GM08714 (cell line): ENCODE measurements at regions not wholly inside any gene's neighbourhood (a gene's known extent, or its start where the extent isn't known, plus 50 kb on each side); places are given as distances from the start of the nearest gene placed in this dataset.

Experiments
- H3K4me3 ChIP-seq: fragments of 200-500 bp; sonication (Bioruptor generic); 2 replicates; pipeline ENCODE4 v1.5.1; 2014; ENCODE audit warnings: mild to moderate bottlenecking, low read length, inconsistent platforms
- ZNF274 ChIP-seq: IDR thresholded peaks from 2 replicates; pipeline ENCODE4 v1.6.1; 2012; ENCODE audit warnings: mild to moderate bottlenecking, low read depth, low read length

DNA sequence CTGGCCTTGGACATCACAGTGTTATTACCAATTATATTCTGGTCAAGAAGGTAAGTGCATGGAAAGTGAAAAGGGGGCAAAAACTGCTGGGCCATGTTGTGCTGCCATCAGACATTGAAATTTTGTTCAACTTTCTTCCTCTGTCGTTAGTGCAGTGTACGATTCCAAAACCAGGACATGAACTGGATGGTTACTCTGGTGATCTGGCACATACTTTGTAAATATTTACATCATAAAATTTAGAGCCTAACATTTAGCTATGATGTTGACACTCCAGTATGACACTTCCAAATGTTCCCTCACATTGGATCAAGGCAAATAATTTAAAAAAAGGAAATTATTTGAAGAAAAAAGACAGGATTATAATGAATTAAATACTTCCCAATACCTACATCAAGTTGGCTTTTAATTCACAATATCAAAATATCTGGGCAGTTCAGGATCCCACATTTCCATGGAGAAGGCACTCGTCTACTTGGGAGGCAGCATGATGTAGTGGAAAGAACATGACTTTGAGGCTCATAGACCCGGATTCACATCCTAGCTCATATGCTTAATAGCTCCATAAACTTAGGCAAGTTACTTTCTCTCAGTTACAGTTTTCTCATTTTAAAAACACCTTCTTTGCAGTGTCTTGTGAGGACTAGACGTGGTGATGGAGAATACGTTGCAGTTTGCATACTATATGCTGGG is 342.5 kb upstream of the MPDZ start:
- TF ChIP-seq ZNF274, result no peak
- no peak overlapping the region for H3K4me3 ChIP-seq

DNA sequence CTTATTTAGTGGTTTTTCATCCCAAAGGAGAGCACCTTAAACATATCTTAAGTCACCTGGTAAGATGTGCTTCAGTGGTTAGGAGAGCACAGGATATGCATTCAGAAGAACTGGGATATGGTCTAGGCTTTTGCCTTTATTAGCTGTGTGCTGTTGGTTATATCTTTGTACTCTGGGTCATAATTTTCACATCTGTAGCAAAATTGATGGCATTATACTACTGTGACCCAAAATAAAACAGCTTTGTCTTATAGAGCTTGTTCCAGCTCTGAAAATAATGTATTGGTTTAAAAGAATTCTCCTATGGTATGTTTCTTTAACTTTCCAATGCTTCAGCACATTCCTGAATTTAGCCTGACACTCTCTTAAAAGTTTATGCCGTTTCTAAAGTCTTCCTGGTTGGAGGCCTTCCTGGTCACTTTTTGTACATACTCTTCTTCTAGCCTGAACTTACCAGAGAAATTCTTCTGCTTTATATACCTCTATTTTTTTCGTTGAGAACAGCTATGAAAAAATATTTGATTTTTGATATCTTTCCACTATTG is 337.1 kb upstream of the MPDZ start:
- no peak for TF ChIP-seq ZNF274
- no peak overlapping the region for H3K4me3 ChIP-seq

GRCh38 chr9:13615660-13616490 is 336.4 kb upstream of the MPDZ start:
- TF ChIP-seq ZNF274, result no peak
- H3K4me3 ChIP-seq, result no peak overlapping the region

GRCh38 chr9:13614060-13614459 is 334.6 kb upstream of the MPDZ start:
- H3K4me3 ChIP-seq, result no peak overlapping the region
- no peak for TF ChIP-seq ZNF274

GRCh38 chr9:13613296-13613695 is 333.8 kb upstream of the MPDZ start:
- no peak overlapping the region for H3K4me3 ChIP-seq
- TF ChIP-seq ZNF274, result no peak

GRCh38 chr9:13608451-13608850 is 329.0 kb upstream of the MPDZ start:
- TF ChIP-seq ZNF274, result no peak
- H3K4me3 ChIP-seq, result no peak overlapping the region

- TF ChIP-seq ZNF274, result no peak
- no peak overlapping the region for H3K4me3 ChIP-seq
Measured at GRCh38 chr9:13607481-13608441, 328.3 kb upstream of the MPDZ start.

- H3K4me3 ChIP-seq, result no peak overlapping the region
- no peak for TF ChIP-seq ZNF274
Measured at GRCh38 chr9:13606586-13606985, 327.1 kb upstream of the MPDZ start.

DNA sequence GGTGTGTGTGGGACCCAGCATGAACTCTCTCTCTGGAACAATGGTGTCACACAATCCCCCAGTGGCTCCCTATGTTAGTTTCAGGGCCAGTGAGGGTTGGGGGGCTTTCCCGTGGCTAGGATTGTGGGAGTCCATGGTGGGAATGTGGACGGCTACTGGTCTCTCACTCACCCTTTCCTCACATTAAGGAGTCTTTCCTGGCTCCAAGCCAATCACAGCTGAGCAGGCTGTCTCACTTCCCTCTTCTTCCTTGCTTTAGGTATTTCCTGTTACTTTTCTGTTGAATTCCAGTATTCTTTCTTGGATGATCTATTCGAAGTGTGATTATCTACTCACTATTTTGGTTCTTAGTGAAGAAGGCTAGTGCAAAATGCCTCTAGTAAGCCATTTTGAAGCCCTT is 324.4 kb upstream of the MPDZ start:
- no peak overlapping the region for H3K4me3 ChIP-seq
- no peak for TF ChIP-seq ZNF274

DNA sequence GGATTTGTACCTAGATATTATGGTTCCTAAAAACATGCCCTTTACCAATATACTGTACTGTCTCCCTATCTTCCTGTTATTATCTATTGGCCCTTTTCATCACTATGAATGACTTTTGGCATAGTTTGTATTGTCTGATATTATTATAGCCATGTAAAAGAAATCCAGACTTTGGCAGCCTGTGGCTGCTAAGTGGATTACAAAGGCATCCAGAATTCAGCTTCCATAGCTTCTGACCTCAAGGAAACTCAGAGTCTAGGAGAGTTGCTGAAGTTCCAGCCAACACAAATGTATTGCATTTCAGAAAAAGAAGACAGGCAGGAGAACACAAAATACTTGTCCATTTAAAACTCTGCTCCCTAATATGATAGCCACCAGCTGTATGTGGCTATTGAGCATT is 319.2 kb upstream of the MPDZ start:
- TF ChIP-seq ZNF274, result no peak
- no peak overlapping the region for H3K4me3 ChIP-seq

- H3K4me3 ChIP-seq, result no peak overlapping the region
- TF ChIP-seq ZNF274, result no peak
Measured at GRCh38 chr9:13597427-13597826, 317.9 kb upstream of the MPDZ start.

GRCh38 chr9:13597004-13597403 is 317.5 kb upstream of the MPDZ start:
- no peak overlapping the region for H3K4me3 ChIP-seq
- TF ChIP-seq ZNF274, result no peak

DNA sequence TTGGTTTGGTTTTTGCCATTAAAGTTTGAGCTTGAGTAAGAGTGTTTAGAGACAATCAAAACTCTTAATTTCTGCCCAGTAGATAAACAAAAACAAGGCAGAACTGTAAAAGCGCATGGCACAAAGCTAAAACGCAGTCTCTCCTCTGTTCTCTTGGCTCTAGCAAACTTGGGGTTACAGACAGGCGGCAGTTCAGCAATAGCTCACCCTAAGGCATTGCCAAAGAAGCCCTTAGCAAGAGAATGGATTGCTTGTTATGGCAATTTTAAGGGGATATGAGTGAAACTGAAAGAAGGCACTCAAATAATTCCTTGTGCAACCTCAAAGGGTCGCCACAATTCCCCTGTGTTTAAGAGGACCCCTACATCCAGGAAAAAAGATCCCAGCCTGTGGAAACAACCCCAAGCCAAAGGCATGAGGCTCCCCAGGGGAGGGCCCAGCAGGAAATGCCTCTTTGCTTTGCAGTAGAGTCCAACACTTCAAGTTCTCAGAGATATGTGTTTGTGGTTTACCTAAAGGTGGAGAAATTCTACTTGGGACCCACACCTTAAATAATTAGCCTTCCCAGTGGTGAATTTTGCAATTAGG is 317.0 kb upstream of the MPDZ start:
- H3K4me3 ChIP-seq, result no peak overlapping the region
- no peak for TF ChIP-seq ZNF274

DNA sequence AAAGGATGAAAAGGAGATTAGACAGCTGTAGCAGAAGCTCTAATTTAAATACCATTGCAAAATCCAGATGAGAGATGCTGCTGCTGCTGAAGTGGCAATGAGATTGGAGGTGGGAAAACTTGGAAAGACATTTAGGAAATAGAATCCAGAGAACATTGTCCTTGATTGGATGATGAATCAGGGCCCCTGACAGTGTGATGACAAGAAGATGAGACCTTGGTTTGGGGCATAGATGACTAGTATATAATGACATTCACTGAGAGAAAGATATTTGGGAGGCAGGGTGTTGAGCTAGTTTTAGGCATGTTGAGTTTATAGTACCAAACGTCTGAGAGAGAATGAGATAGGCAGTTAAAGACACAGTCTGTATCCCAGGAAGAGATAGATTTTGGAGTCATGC is 311.5 kb upstream of the MPDZ start:
- no peak overlapping the region for H3K4me3 ChIP-seq
- TF ChIP-seq ZNF274, result no peak
